ENCODE measurements at regions not wholly inside any gene's neighbourhood (a gene's known extent, or its start where the extent isn't known, plus 50 kb on each side); places are given as distances from the start of the nearest gene placed in this dataset.

GRCh38 chr5:68771221-68771620 is 322.6 kb upstream of the SLC30A5 start:
- TF ChIP-seq EZH2 (IDR thresholded peaks at IDR 0.05; ENCODE audit: borderline replicate concordance, low read length): no peak
- TF ChIP-seq, protein P1, sequence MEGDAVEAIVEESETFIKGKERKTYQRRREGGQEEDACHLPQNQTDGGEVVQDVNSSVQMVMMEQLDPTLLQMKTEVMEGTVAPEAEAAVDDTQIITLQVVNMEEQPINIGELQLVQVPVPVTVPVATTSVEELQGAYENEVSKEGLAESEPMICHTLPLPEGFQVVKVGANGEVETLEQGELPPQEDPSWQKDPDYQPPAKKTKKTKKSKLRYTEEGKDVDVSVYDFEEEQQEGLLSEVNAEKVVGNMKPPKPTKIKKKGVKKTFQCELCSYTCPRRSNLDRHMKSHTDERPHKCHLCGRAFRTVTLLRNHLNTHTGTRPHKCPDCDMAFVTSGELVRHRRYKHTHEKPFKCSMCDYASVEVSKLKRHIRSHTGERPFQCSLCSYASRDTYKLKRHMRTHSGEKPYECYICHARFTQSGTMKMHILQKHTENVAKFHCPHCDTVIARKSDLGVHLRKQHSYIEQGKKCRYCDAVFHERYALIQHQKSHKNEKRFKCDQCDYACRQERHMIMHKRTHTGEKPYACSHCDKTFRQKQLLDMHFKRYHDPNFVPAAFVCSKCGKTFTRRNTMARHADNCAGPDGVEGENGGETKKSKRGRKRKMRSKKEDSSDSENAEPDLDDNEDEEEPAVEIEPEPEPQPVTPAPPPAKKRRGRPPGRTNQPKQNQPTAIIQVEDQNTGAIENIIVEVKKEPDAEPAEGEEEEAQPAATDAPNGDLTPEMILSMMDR (IDR thresholded peaks at IDR 0.05; ENCODE audit: low read length): no peak
- no peak overlapping the region for H3K27ac ChIP-seq (ENCODE audit: low read depth, low read length, poor library complexity, severe bottlenecking)
- no peaks in the 10 kb centered on the region for H4K20me1 ChIP-seq (ENCODE audit: insufficient read depth, low read length)
- no peaks in the 10 kb centered on the region for H3K36me3 ChIP-seq (ENCODE audit: insufficient read depth, low read length)
- H2AFZ ChIP-seq (ENCODE audit: low read length): no peak overlapping the region
- H3K9me2 ChIP-seq (ENCODE audit: low read depth, low read length): no peaks in the 10 kb centered on the region
- no peaks in the 10 kb centered on the region for H3K27me3 ChIP-seq (ENCODE audit: insufficient read depth, low read length)
- no peaks in the 10 kb centered on the region for H3F3A ChIP-seq (ENCODE audit: insufficient read depth, low read length)
- no peak overlapping the region for H3K4me3 ChIP-seq (ENCODE audit: low read depth, low read length, poor library complexity, severe bottlenecking)
- H3K79me2 ChIP-seq (ENCODE audit: insufficient read depth, low read length): no peaks in the 10 kb centered on the region
- no peaks in the 10 kb centered on the region for H3K4me1 ChIP-seq (ENCODE audit: insufficient read depth, low read length, severe bottlenecking)
- H3K9me3 ChIP-seq (ENCODE audit: low read length): no peaks in the 10 kb centered on the region
- H3K4me2 ChIP-seq (ENCODE audit: low read length): no peak overlapping the region
- no peak overlapping the region for H3K9ac ChIP-seq (ENCODE audit: low read length)

DNA sequence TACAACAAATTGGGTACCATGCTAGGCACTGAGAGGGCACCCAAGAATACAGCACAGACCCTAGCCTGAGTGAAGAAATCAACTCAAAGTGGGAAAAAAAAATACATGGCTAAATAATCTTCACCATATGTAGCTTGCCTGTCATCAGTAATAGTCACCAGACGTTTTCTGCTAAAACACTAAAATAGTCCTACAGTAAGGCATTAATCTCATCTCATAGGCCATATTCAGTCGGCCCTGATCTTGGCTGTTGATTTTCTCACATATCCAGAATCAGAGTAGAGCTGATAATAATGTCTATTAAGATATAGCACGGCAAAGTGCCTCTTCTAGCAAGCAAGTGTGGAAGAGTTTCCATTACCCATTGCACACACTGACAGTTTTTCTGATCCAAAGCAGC is 322.1 kb upstream of the SLC30A5 start:
- no peak overlapping the region for H3K4me3 ChIP-seq (ENCODE audit: low read depth, low read length, poor library complexity, severe bottlenecking)
- no peaks in the 10 kb centered on the region for H3K36me3 ChIP-seq (ENCODE audit: insufficient read depth, low read length)
- no peak overlapping the region for H3K4me2 ChIP-seq (ENCODE audit: low read length)
- no peaks in the 10 kb centered on the region for H3K9me3 ChIP-seq (ENCODE audit: low read length)
- no peak overlapping the region for H3K9ac ChIP-seq (ENCODE audit: low read length)
- no peak overlapping the region for H2AFZ ChIP-seq (ENCODE audit: low read length)
- no peak for TF ChIP-seq EZH2 (IDR thresholded peaks at IDR 0.05; ENCODE audit: borderline replicate concordance, low read length)
- TF ChIP-seq, protein P1 (IDR thresholded peaks at IDR 0.05; ENCODE audit: low read length): no peak
- no peaks in the 10 kb centered on the region for H4K20me1 ChIP-seq (ENCODE audit: insufficient read depth, low read length)
- H3K27me3 ChIP-seq (ENCODE audit: insufficient read depth, low read length): no peaks in the 10 kb centered on the region
- H3K9me2 ChIP-seq (ENCODE audit: low read depth, low read length): no peaks in the 10 kb centered on the region
- H3K4me1 ChIP-seq (ENCODE audit: insufficient read depth, low read length, severe bottlenecking): no peaks in the 10 kb centered on the region
- H3F3A ChIP-seq (ENCODE audit: insufficient read depth, low read length): no peaks in the 10 kb centered on the region
- no peak overlapping the region for H3K27ac ChIP-seq (ENCODE audit: low read depth, low read length, poor library complexity, severe bottlenecking)
- no peaks in the 10 kb centered on the region for H3K79me2 ChIP-seq (ENCODE audit: insufficient read depth, low read length)

- TF ChIP-seq EZH2 (IDR thresholded peaks at IDR 0.05; ENCODE audit: borderline replicate concordance, low read length): no peak
- TF ChIP-seq, protein P1 (IDR thresholded peaks at IDR 0.05; ENCODE audit: low read length): no peak
- no peak overlapping the region for H3K4me3 ChIP-seq (ENCODE audit: low read depth, low read length, poor library complexity, severe bottlenecking)
- no peaks in the 10 kb centered on the region for H3K36me3 ChIP-seq (ENCODE audit: insufficient read depth, low read length)
Observed at GRCh38 chr5:68776381-68776780, 317.4 kb upstream of the SLC30A5 start.

More at GRCh38 chr5:68776381-68776780, 317.4 kb upstream of the SLC30A5 start:
- Histone ChIP-seq H3K9me2 (ENCODE audit: low read depth, low read length) (no peaks in the 10 kb centered on the region), H3F3A (ENCODE audit: insufficient read depth, low read length) (no peaks in the 10 kb centered on the region), H3K4me1 (ENCODE audit: insufficient read depth, low read length, severe bottlenecking) (no peaks in the 10 kb centered on the region), H2AFZ (ENCODE audit: low read length) (no peak overlapping the region), H3K27ac (ENCODE audit: low read depth, low read length, poor library complexity, severe bottlenecking) (no peak overlapping the region), H3K79me2 (ENCODE audit: insufficient read depth, low read length) (no peaks in the 10 kb centered on the region), H3K9me3 (ENCODE audit: low read length) (no peaks in the 10 kb centered on the region), H3K27me3 (ENCODE audit: insufficient read depth, low read length) (no peaks in the 10 kb centered on the region), H3K9ac (ENCODE audit: low read length) (no peak overlapping the region), H4K20me1 (ENCODE audit: insufficient read depth, low read length) (no peaks in the 10 kb centered on the region), H3K4me2 (ENCODE audit: low read length) (no peak overlapping the region)
